Heart right ventricle (tissue), 16 donors: ENCODE measurements at regions not wholly inside any gene's neighbourhood (a gene's known extent, or its start where the extent isn't known, plus 50 kb on each side); places are given as distances from the start of the nearest gene placed in this dataset.

Experiments used
- ATAC-seq, 8 donors: fragments of 200-7000 bp; cut with Tn5 transposase; one replicate each; pipeline ENCODE4 v1.9.1; 2020; ENCODE audit warnings: mild to moderate bottlenecking in 8 of 8, moderate library complexity in 8 of 8, moderate number of reproducible peaks in 1 of 8
- DNase-seq, 2 donors: peaks; one replicate each; pipeline ENCODE4 v3.0.0-alpha.2; 2020
- H3K27ac ChIP-seq, 10 donors: fragments of 200-600 bp; sonication (generic) in 2 of 10; one replicate each; pipeline versions ENCODE4 v1.5.0 to v1.8.0; 2020 to 2022; ENCODE audit warnings: mild to moderate bottlenecking in 3 of 10
- H3K27me3 ChIP-seq, 7 donors: fragments of 200-600 bp; one replicate each; pipeline ENCODE4 v1.8.0; 2021 to 2022; ENCODE audit warnings: mild to moderate bottlenecking in 2 of 7
- H3K36me3 ChIP-seq, 9 donors: fragments of 200-600 bp; sonication (generic) in 1 of 9; one replicate each; pipeline versions ENCODE4 v1.5.0 to v1.8.0; 2020 to 2022; ENCODE audit warnings: mild to moderate bottlenecking in 2 of 9
- H3K4me1 ChIP-seq, 9 donors: fragments of 200-600 bp; sonication (generic) in 1 of 9; one replicate each; pipeline versions ENCODE4 v1.5.0 to v1.8.0; 2020 to 2022; ENCODE audit warnings: mild to moderate bottlenecking in 4 of 9
- H3K4me3 ChIP-seq, 10 donors: fragments of 200-600 bp; sonication (generic) in 2 of 10; one replicate each; pipeline versions ENCODE4 v1.5.0 to v1.8.0; 2020 to 2022; ENCODE audit warnings: mild to moderate bottlenecking in 7 of 10, moderate library complexity in 2 of 10
- H3K9me3 ChIP-seq, 11 donors: fragments of 200-600 bp in 10 of 11; sonication (generic) in 2 of 11; one replicate each; pipeline versions ENCODE4 v1.5.0 to v1.8.0; 2013 to 2022; ENCODE audit warnings: mild to moderate bottlenecking in 2 of 11, control low read depth in 1 of 11, moderate library complexity in 1 of 11
- WGBS, 2 donors: extraction: QIAGEN DNeasy Blood & Tissue Kit; methylation state at CpG; one replicate each; pipeline ENCODE4 v1.1.7; 2013; ENCODE audit warnings: inconsistent platforms in 1 of 2; 5-methylcytosine and 5-hydroxymethylcytosine counted together
- intact Hi-C, 10 donors: fragments of 100-400 bp; cut with DNase I; formaldehyde crosslinking; loops; one replicate each; pipeline versions ENCODE4 v1.11.1 to v1.14.2; 2022
- TF ChIP-seq, protein P1 (sequence below), 9 donors: fragments of 200-600 bp; sonication (generic) in 2 of 9; IDR thresholded peaks; one replicate each; pipeline versions ENCODE4 v1.5.0 to v1.8.0; 2021 to 2022; ENCODE audit warnings: antibody characterized with exemption in 9 of 9, mild to moderate bottlenecking in 5 of 9, moderate library complexity in 1 of 9
- donor health status: Arrhythmogenic right ventricular cardiomyopathy.
- donor health status: ischemic (EF 13 %, LVEDD 7.1; RV severe dilation, severe dysfunction).
- donor health status: healthy with polysubstance abuse.
- donor health status: DM: no; HTN: yes; CAD: no.
- donor health status: DM: no; HTN: no; CAD: no.
- donor health status: ischemic (EF 25% LVEDD 6.9; RV normal size, moderate dysfunction).
- donor health status: ischemic (EF 25% LVEDD 5.7; RV mildly dilated, moderate dysfunction).
- donor health status: healthy.
- donor health status: DM: yes; HTN: yes; CAD: no.
- donor health status: Ischemic cardiomyopathy.
- donor health status: ischemic (EF 35%, LVEDD 5.7; RV mildly dilated, moderate dysfunction).
- donor health status: nonischemic (EF 11% LVEDD 7.7; RV severe dilation, severe dysfunction).
- donor health status: DM: yes; HTN: yes; CAD: no.
- donor health status: PGD.
- donor health status: ischemic (EF 29% LVEDD 5.4; RV normal size, mild dysfunction).
- donor health status: nonischemic (EF 23%, LVEDD 6.1; RV moderate dilation, normal function).

DNA sequence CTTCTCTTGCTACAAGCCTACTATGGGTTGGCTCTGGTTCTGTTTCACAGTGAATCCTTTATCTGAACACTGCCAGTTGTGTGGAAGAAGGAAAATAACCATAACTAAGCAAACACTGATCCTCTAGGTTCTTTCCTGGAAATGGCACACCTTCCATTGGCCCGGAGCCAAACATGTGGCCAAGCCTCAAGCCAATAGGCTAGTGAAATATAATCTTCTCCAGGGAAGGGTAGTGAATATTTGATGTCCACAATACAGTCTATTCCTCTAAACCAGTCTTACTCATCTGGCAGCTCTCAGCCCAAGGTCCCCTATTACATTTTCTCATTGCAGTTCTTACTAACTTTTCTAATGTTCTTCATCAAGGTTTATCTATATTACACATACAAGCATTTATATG lies 921.3 kb downstream of the TUSC7 start:
- ATAC-seq: no peak
- Histone ChIP-seq H3K27ac (no peak overlapping the region), H3K4me1 (peaks cover 0 to 15% (median 4%) of the 10 kb centered on the region in 9 donors), H3K27me3 (no peaks in the 10 kb centered on the region), H3K9me3 (no peaks in the 10 kb centered on the region), H3K36me3 (no peaks in the 10 kb centered on the region), H3K4me3 (no peak overlapping the region)
- intact Hi-C loops: no loop called here
- TF ChIP-seq, protein P1, sequence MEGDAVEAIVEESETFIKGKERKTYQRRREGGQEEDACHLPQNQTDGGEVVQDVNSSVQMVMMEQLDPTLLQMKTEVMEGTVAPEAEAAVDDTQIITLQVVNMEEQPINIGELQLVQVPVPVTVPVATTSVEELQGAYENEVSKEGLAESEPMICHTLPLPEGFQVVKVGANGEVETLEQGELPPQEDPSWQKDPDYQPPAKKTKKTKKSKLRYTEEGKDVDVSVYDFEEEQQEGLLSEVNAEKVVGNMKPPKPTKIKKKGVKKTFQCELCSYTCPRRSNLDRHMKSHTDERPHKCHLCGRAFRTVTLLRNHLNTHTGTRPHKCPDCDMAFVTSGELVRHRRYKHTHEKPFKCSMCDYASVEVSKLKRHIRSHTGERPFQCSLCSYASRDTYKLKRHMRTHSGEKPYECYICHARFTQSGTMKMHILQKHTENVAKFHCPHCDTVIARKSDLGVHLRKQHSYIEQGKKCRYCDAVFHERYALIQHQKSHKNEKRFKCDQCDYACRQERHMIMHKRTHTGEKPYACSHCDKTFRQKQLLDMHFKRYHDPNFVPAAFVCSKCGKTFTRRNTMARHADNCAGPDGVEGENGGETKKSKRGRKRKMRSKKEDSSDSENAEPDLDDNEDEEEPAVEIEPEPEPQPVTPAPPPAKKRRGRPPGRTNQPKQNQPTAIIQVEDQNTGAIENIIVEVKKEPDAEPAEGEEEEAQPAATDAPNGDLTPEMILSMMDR (IDR thresholded peaks at IDR 0.05): no peak
- no peak for DNase-seq
- WGBS, 2 donors: 81 to 84% methylated on average over 1 of the region's 1 CpG

- Histone ChIP-seq H3K4me1 (peaks cover 0 to 15% (median 4%) of the 10 kb centered on the region in 9 donors), H3K27ac (no peak overlapping the region), H3K36me3 (no peaks in the 10 kb centered on the region), H3K4me3 (no peak overlapping the region), H3K9me3 (no peaks in the 10 kb centered on the region), H3K27me3 (no peaks in the 10 kb centered on the region)
- WGBS, 2 donors: 85 to 90% methylated on average over 3 of the region's 3 CpGs
- intact Hi-C loops: no loop called here
- TF ChIP-seq, protein P1 (IDR thresholded peaks at IDR 0.05): no peak
- ATAC-seq: no peak
- DNase-seq: no peak
Measured at GRCh38 chr3:117631781-117632180, 922.2 kb downstream of the TUSC7 start.

DNA sequence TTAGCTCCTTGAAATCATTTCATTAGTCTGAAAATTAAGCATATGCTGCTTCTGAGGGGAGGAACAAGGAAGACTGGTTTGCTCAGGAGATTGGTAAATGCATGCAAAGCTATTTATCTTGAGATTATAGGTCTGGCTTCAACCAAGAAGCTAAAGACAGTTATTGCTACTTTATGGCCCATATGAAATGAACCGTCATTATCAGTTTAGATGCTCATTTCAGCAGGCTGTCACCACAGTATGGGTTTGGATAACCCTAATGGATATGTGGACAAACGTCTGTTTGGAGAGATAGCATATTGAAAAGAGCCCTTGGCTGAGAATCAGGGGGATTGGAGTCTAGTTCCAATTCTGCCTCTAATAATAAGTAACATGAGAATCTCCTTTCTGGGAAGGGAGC lies 922.6 kb downstream of the TUSC7 start:
- TF ChIP-seq, protein P1 (IDR thresholded peaks at IDR 0.05): no peak
- Histone ChIP-seq H3K4me3 (no peak overlapping the region), H3K9me3 (no peaks in the 10 kb centered on the region), H3K27ac (no peak overlapping the region), H3K27me3 (no peaks in the 10 kb centered on the region), H3K4me1 (peaks cover 0 to 15% (median 4%) of the 10 kb centered on the region in 9 donors), H3K36me3 (no peaks in the 10 kb centered on the region)
- ATAC-seq (no peak), DNase-seq (no peak)
- WGBS, 2 donors: 52 to 58% methylated on average over 2 of the region's 2 CpGs
- intact Hi-C loops: no loop called here

DNA sequence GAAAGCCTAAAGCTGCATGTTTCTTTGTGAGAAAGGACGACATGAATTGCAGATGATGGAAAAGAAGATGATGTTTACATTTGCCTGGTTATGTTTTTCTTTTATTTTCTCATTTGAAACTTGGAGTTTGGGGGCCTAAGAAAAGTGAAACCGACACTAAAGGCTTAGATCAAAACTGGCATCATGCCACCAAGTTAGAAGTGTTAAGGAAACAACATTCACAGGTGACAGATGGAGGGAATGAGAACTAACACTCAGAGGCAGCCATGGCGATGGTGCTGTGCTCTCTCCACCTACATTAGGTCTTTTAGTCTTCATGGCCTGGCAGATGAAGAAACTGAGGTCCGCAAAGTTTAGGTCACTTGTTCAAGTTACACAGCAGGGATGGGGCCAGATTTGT lies 923.6 kb downstream of the TUSC7 start:
- no peak overlapping the region for H3K27ac ChIP-seq
- no peaks in the 10 kb centered on the region for H3K27me3 ChIP-seq
- H3K4me3 ChIP-seq: no peak overlapping the region
- intact Hi-C loops: no loop called here
- DNase-seq: no peak
- no peak for ATAC-seq
- TF ChIP-seq, protein P1 (IDR thresholded peaks at IDR 0.05): no peak
- no peaks in the 10 kb centered on the region for H3K36me3 ChIP-seq
- H3K4me1 ChIP-seq: peaks cover 0 to 15% (median 4%) of the 10 kb centered on the region in 9 donors
- 78% methylated on average over 4 of the region's 4 CpGs for WGBS, 2 donors
- H3K9me3 ChIP-seq: peaks cover 0 to under 1% (median 0%) of the 10 kb centered on the region in 11 donors
